ENCODE measurements at regions not wholly inside any gene's neighbourhood (a gene's known extent, or its start where the extent isn't known, plus 50 kb on each side); places are given as distances from the start of the nearest gene placed in this dataset.
A peak's percentile ranks its signal among the peaks of the same experiment; 100 is the strongest.
"Not testable (repeated sequence)": the region's sequence is repeated elsewhere in the genome, so short reads cannot be mapped to it uniquely, and the experiment has no call there.

- no peak for DNase-seq
These were observed 54.0 kb upstream of the ANKRD28 start for GRCh38 chr3:15851735-15852134.

GRCh38 chr3:15858547-15859506, 61.0 kb upstream of the ANKRD28 start:
- peak; percentile 49 to 55 for DNase-seq

GRCh38 chr3:15859507-15860013, 61.8 kb upstream of the ANKRD28 start:
- DNase-seq: peak; percentile 77 to 79

- peak; percentile 2 to 7 for DNase-seq
These were observed 62.5 kb upstream of the ANKRD28 start for GRCh38 chr3:15860014-15860934.

- no peak for DNase-seq
These were observed 63.4 kb upstream of the ANKRD28 start for GRCh38 chr3:15861163-15861562.

- DNase-seq: no peak
These were observed 75.0 kb upstream of the ANKRD28 start for GRCh38 chr3:15872807-15873206.

- no peak for DNase-seq
These were observed 75.6 kb upstream of the ANKRD28 start for GRCh38 chr3:15873415-15873814.

GRCh38 chr3:15875016-15875689, 77.4 kb upstream of the ANKRD28 start:
- no peak for DNase-seq

- DNase-seq: no peak
These were observed 78.9 kb upstream of the ANKRD28 start for GRCh38 chr3:15876669-15877068.

GRCh38 chr3:15877813-15878212, 80.0 kb upstream of the ANKRD28 start:
- no peak for DNase-seq

- DNase-seq: not testable (repeated sequence)
These were observed 82.0 kb upstream of the ANKRD28 start for GRCh38 chr3:15879787-15880186.

GRCh38 chr3:15882577-15882976, 84.8 kb upstream of the ANKRD28 start:
- DNase-seq: no peak

- DNase-seq: no peak
These were observed 86.4 kb upstream of the ANKRD28 start for GRCh38 chr3:15884132-15884531.

GRCh38 chr3:15886521-15886920, 88.7 kb upstream of the ANKRD28 start:
- DNase-seq: no peak

- no peak for DNase-seq
These were observed 89.5 kb upstream of the ANKRD28 start for GRCh38 chr3:15887261-15887660.

GRCh38 chr3:15889936-15890335, 92.2 kb upstream of the ANKRD28 start:
- DNase-seq: no peak

GRCh38 chr3:15892311-15893227, 94.8 kb upstream of the ANKRD28 start:
- DNase-seq: no peak

- DNase-seq: no peak
These were observed 96.6 kb upstream of the ANKRD28 start for GRCh38 chr3:15894382-15894781.

GRCh38 chr3:15896500-15896899, 98.7 kb upstream of the ANKRD28 start:
- no peak for DNase-seq

GRCh38 chr3:15899388-15899787, 101.6 kb upstream of the ANKRD28 start:
- DNase-seq: no peak

GRCh38 chr3:15903164-15903563, 105.4 kb upstream of the ANKRD28 start:
- DNase-seq: no peak

Measured in stimulated activated CD4-positive, alpha-beta T cell treated with anti-CD3 and anti-CD28 coated beads, Interleukin-4, amount 100 ng/mL, for 4 hours (primary cell).